Stimulated activated CD4-positive, alpha-beta T cell treated with anti-CD3 and anti-CD28 coated beads, Interleukin-15, amount 100 ng/mL, for 24 hours (primary cell): ENCODE measurements at regions not wholly inside any gene's neighbourhood (a gene's known extent, or its start where the extent isn't known, plus 50 kb on each side); places are given as distances from the start of the nearest gene placed in this dataset.

ENCODE experiments used
- DNase-seq: peaks from one replicate; pipeline ENCODE4 v3.0.0-alpha.2; 2020

- DNase-seq = no peak
These were observed 63.5 kb upstream of the DMRT1 start for GRCh38 chr9:777978-778377.

GRCh38 chr9:784202-784601, 57.3 kb upstream of the DMRT1 start:
- no peak for DNase-seq

- DNase-seq = no peak
These were observed 56.6 kb upstream of the DMRT1 start for GRCh38 chr9:784916-785315.

- no peak for DNase-seq
These were observed 55.5 kb upstream of the DMRT1 start for GRCh38 chr9:785997-786396.

- no peak for DNase-seq
These were observed 55.1 kb upstream of the DMRT1 start for GRCh38 chr9:786405-786804.

- no peak for DNase-seq
These were observed 52.7 kb upstream of the DMRT1 start for GRCh38 chr9:788777-789176.
